HL-60 (cell line): ENCODE measurements at regions not wholly inside any gene's neighbourhood (a gene's known extent, or its start where the extent isn't known, plus 50 kb on each side); places are given as distances from the start of the nearest gene placed in this dataset.

Experiments
- DNase-seq, 2 experiments: peaks; one replicate each; pipeline ENCODE4 v3.0.0-alpha.2; 2010 to 2020; ENCODE audit warnings: low read depth in 1 of 2, low spot score in 1 of 2
- H3K27ac ChIP-seq: fragments of 250-450 bp; sonication (Bioruptor Pico); replicated peaks from 2 replicates; pipeline ENCODE4 v1.5.1; 2020; ENCODE audit warnings: mild to moderate bottlenecking, moderate library complexity
- H3K27me3 ChIP-seq: fragments of 250-450 bp; sonication (Bioruptor Pico); 2 replicates; pipeline ENCODE4 v1.5.1; 2021; ENCODE audit warnings: mild to moderate bottlenecking, moderate library complexity; ENCODE audit not compliant: insufficient read depth, poor library complexity, severe bottlenecking
- H3K4me3 ChIP-seq: replicated peaks from 2 replicates; pipeline ENCODE4 v1.5.1; 2011; ENCODE audit warnings: mild to moderate bottlenecking, control low read depth, low read length; ENCODE audit not compliant: insufficient read depth
- CTCF ChIP-seq: IDR thresholded peaks from one replicate; pipeline ENCODE4 v1.5.1; 2011; ENCODE audit warnings: low read length, control low read depth, inconsistent platforms; ENCODE audit not compliant: insufficient read depth
- GABPA ChIP-seq: IDR thresholded peaks from 2 replicates; pipeline ENCODE4 v1.6.1; 2012; ENCODE audit warnings: low read depth
- POLR2AphosphoS5 ChIP-seq: IDR thresholded peaks from 2 replicates; pipeline ENCODE4 v1.6.1; 2012; ENCODE audit warnings: low read depth
- REST ChIP-seq: IDR thresholded peaks from 2 replicates; pipeline ENCODE4 v1.6.1; 2012; ENCODE audit warnings: low read depth; ENCODE audit not compliant: insufficient replicate concordance
- SPI1 ChIP-seq: IDR thresholded peaks from 2 replicates; pipeline ENCODE4 v1.6.1; 2012; ENCODE audit warnings: low read depth, mild to moderate bottlenecking, borderline replicate concordance

- H3K4me3 ChIP-seq: no peak overlapping the region
- DNase-seq: no peak
- no peak overlapping the region for H3K27ac ChIP-seq
- TF ChIP-seq CTCF: no peak
- no peaks in the 10 kb centered on the region for H3K27me3 ChIP-seq
Measured at GRCh38 chr12:17142856-17143255, 536.9 kb upstream of the LMO3 start.

- no peak for TF ChIP-seq POLR2AphosphoS5
- TF ChIP-seq REST: no peak
- no peak for TF ChIP-seq CTCF
- TF ChIP-seq SPI1: no peak
- no peak for TF ChIP-seq GABPA
- no peak overlapping the region for H3K4me3 ChIP-seq
- no peaks in the 10 kb centered on the region for H3K27me3 ChIP-seq
- no peak for DNase-seq
- H3K27ac ChIP-seq: no peak overlapping the region
Measured at GRCh38 chr12:17139931-17140330, 534.0 kb upstream of the LMO3 start.

GRCh38 chr12:17137396-17137795 is 531.4 kb upstream of the LMO3 start:
- Histone ChIP-seq H3K4me3 (no peak overlapping the region), H3K27me3 (no peaks in the 10 kb centered on the region), H3K27ac (no peak overlapping the region)
- DNase-seq: no peak
- TF ChIP-seq SPI1: no peak
- TF ChIP-seq POLR2AphosphoS5: no peak
- TF ChIP-seq GABPA: no peak
- TF ChIP-seq REST: no peak
- no peak for TF ChIP-seq CTCF

- TF ChIP-seq REST (no peak), POLR2AphosphoS5 (no peak), CTCF (no peak), SPI1 (no peak), GABPA (no peak)
- no peaks in the 10 kb centered on the region for H3K27me3 ChIP-seq
- H3K4me3 ChIP-seq: no peak overlapping the region
- H3K27ac ChIP-seq: no peak overlapping the region
- DNase-seq: no peak
Measured at GRCh38 chr12:17134315-17134714, 528.4 kb upstream of the LMO3 start.
